Neural crest cell (in vitro differentiated cells): ENCODE measurements at regions not wholly inside any gene's neighbourhood (a gene's known extent, or its start where the extent isn't known, plus 50 kb on each side); places are given as distances from the start of the nearest gene placed in this dataset.

Experiments
- DNase-seq: peaks from one replicate; pipeline ENCODE4 v3.0.0; 2021; ENCODE audit warnings: low read depth, mixed read lengths, low spot score
- H3K27ac Mint-ChIP-seq: one replicate; pipeline ENCODE4 v1.8.0; 2021; ENCODE audit warnings: mild to moderate bottlenecking, mixed read lengths; ENCODE audit not compliant: unreplicated experiment
- H3K27me3 Mint-ChIP-seq: 2 replicates; pipeline ENCODE4 v1.8.0; 2021; ENCODE audit warnings: low read depth, mild to moderate bottlenecking, mixed read lengths
- H3K36me3 Mint-ChIP-seq: 2 replicates; pipeline ENCODE4 v1.8.0; 2021; ENCODE audit warnings: low read depth, mild to moderate bottlenecking, mixed read lengths
- H3K4me1 Mint-ChIP-seq: 2 replicates; pipeline ENCODE4 v1.8.0; 2021; ENCODE audit warnings: mixed read lengths
- H3K4me3 Mint-ChIP-seq: one replicate; pipeline ENCODE4 v1.8.0; 2021; ENCODE audit warnings: mild to moderate bottlenecking, mixed read lengths
- H3K9me3 Mint-ChIP-seq: 2 replicates; pipeline ENCODE4 v1.8.0; 2021; ENCODE audit warnings: mixed read lengths
- TF ChIP-seq, protein P1 (sequence below): fragments of 200-600 bp; sonication (generic); conservative IDR thresholded peaks from 2 replicates; pipeline ENCODE4 v1.5.0; 2021; ENCODE audit warnings: antibody characterized with exemption, mild to moderate bottlenecking

DNA sequence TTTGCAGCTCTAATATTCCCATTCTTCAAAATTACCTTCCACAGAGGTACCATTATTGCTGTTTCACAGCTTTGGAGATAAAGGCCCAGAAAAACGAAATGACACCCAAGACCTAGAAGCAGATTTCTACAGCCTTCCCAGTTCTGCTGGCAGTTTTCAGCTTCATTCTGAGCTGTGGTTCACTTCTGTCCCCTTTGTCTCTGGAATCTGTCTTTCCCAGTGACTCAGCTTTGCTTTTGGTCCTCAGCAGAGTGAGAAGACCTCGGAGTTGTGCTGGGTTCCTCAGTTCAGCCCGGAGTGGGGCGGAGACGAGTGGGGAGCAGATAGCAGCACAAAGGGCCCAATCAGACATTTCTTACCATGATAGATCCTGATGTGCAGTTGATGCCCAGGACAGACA lies 180.7 kb upstream of the CXCR4 start:
- Mint-ChIP-seq H3K9me3 (no peaks in the 10 kb centered on the region), H3K36me3 (no peaks in the 10 kb centered on the region), H3K27ac (no peak overlapping the region), H3K4me1 (peaks cover 32% of the 10 kb centered on the region), H3K4me3 (no peak overlapping the region), H3K27me3 (no peaks in the 10 kb centered on the region)
- no peak for DNase-seq
- TF ChIP-seq, protein P1, sequence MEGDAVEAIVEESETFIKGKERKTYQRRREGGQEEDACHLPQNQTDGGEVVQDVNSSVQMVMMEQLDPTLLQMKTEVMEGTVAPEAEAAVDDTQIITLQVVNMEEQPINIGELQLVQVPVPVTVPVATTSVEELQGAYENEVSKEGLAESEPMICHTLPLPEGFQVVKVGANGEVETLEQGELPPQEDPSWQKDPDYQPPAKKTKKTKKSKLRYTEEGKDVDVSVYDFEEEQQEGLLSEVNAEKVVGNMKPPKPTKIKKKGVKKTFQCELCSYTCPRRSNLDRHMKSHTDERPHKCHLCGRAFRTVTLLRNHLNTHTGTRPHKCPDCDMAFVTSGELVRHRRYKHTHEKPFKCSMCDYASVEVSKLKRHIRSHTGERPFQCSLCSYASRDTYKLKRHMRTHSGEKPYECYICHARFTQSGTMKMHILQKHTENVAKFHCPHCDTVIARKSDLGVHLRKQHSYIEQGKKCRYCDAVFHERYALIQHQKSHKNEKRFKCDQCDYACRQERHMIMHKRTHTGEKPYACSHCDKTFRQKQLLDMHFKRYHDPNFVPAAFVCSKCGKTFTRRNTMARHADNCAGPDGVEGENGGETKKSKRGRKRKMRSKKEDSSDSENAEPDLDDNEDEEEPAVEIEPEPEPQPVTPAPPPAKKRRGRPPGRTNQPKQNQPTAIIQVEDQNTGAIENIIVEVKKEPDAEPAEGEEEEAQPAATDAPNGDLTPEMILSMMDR = no peak

GRCh38 chr2:136297994-136298393 lies 180.0 kb upstream of the CXCR4 start:
- Mint-ChIP-seq H3K36me3 (no peaks in the 10 kb centered on the region), H3K4me1 (peaks cover 25% of the 10 kb centered on the region), H3K27me3 (no peaks in the 10 kb centered on the region), H3K27ac (peak overlapping the region; percentile 13), H3K9me3 (no peaks in the 10 kb centered on the region), H3K4me3 (no peak overlapping the region)
- DNase-seq = no peak
- TF ChIP-seq, protein P1 = no peak

- no peak overlapping the region for H3K27ac Mint-ChIP-seq
- peaks cover 23% of the 10 kb centered on the region for H3K4me1 Mint-ChIP-seq
- TF ChIP-seq, protein P1 = no peak
- no peaks in the 10 kb centered on the region for H3K27me3 Mint-ChIP-seq
- no peak for DNase-seq
- H3K36me3 Mint-ChIP-seq = no peaks in the 10 kb centered on the region
- no peaks in the 10 kb centered on the region for H3K9me3 Mint-ChIP-seq
- no peak overlapping the region for H3K4me3 Mint-ChIP-seq
Observed at GRCh38 chr2:136297312-136297711, 179.4 kb upstream of the CXCR4 start.

DNA sequence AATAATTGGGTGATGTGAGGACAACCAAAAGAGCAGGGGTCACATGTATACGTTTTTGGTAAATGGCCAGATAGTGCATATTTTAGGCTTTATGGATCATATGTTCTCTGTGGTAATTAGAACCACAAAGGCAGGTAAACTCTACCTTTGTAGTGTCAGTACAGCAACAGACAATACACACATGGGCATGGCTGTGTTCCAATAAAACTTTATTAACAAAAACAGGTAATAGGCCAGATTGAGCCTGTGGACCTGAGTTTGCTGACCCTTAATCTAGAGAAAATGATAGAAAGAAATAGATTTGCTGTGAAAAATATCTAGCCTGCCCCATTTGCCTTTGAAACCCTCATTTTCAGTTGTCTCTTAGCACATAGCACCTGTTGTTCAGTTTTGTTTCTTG lies 177.2 kb upstream of the CXCR4 start:
- no peaks in the 10 kb centered on the region for H3K27me3 Mint-ChIP-seq
- DNase-seq = no peak
- peaks cover 2% of the 10 kb centered on the region for H3K9me3 Mint-ChIP-seq
- TF ChIP-seq, protein P1 = no peak
- no peaks in the 10 kb centered on the region for H3K36me3 Mint-ChIP-seq
- no peak overlapping the region for H3K27ac Mint-ChIP-seq
- no peak overlapping the region for H3K4me3 Mint-ChIP-seq
- peaks cover 8% of the 10 kb centered on the region for H3K4me1 Mint-ChIP-seq

GRCh38 chr2:136291871-136292270 lies 173.9 kb upstream of the CXCR4 start:
- Mint-ChIP-seq H3K27me3 (no peaks in the 10 kb centered on the region), H3K9me3 (peaks cover 2% of the 10 kb centered on the region), H3K27ac (no peak overlapping the region), H3K36me3 (no peaks in the 10 kb centered on the region), H3K4me3 (no peak overlapping the region), H3K4me1 (no peaks in the 10 kb centered on the region)
- TF ChIP-seq, protein P1 = no peak
- no peak for DNase-seq

GRCh38 chr2:136290326-136290725 lies 172.4 kb upstream of the CXCR4 start:
- Mint-ChIP-seq H3K27ac (no peak overlapping the region), H3K27me3 (no peaks in the 10 kb centered on the region), H3K4me3 (no peak overlapping the region), H3K9me3 (peaks cover 2% of the 10 kb centered on the region), H3K4me1 (peaks cover 9% of the 10 kb centered on the region), H3K36me3 (no peaks in the 10 kb centered on the region)
- DNase-seq = no peak
- TF ChIP-seq, protein P1 = no peak
